Keratinocyte (primary cell): ENCODE measurements at regions not wholly inside any gene's neighbourhood (a gene's known extent, or its start where the extent isn't known, plus 50 kb on each side); places are given as distances from the start of the nearest gene placed in this dataset.
"Not testable (repeated sequence)": the region's sequence is repeated elsewhere in the genome, so short reads cannot be mapped to it uniquely, and the experiment has no call there.

Experiments used
- DNase-seq: peaks from one replicate; pipeline ENCODE4 v3.0.0-alpha.2; 2011; ENCODE audit warnings: low read depth, missing footprints, low spot score
- FAIRE-seq: peaks from 2 replicates; lab custom pipeline; 2011; peaks lifted over from hg19 to GRCh38; lab: Jason Lieb, UNC
- H2AFZ ChIP-seq: 2 replicates; pipeline ENCODE4 v1.6.0; 2012; ENCODE audit warnings: low read length, control low read depth, inconsistent platforms; ENCODE audit not compliant: control insufficient read depth
- H3K27ac ChIP-seq: 2 replicates; pipeline ENCODE4 v1.5.1; 2011; ENCODE audit warnings: low read length; ENCODE audit not compliant: control insufficient read depth, insufficient read depth
- H3K27me3 ChIP-seq: 3 replicates; pipeline ENCODE4 v1.6.0; 2011; ENCODE audit warnings: low read length; ENCODE audit not compliant: control insufficient read depth, insufficient read depth; ENCODE audit errors: extremely low read depth
- H3K36me3 ChIP-seq, 2 experiments: 2 replicates in 1 of 2; 3 replicates in 1 of 2; pipeline ENCODE4 v1.5.1; 2011; ENCODE audit warnings: low read length in 2 of 2, mild to moderate bottlenecking in 1 of 2; ENCODE audit not compliant: control insufficient read depth in 2 of 2, insufficient read depth in 2 of 2; ENCODE audit errors: extremely low read depth in 1 of 2
- H3K4me1 ChIP-seq: 3 replicates; pipeline ENCODE4 v1.5.1; 2011; ENCODE audit warnings: low read length; ENCODE audit not compliant: control insufficient read depth, insufficient read depth; ENCODE audit errors: extremely low read depth
- H3K4me2 ChIP-seq: 3 replicates; pipeline ENCODE4 v1.6.0; 2011; ENCODE audit warnings: low read depth, low read length; ENCODE audit not compliant: control insufficient read depth, insufficient read depth; ENCODE audit errors: extremely low read depth
- H3K4me3 ChIP-seq, 3 experiments: fragments of 200-600 bp in 1 of 3; sonication (generic) in 1 of 3; 2 replicates in 2 of 3; 3 replicates in 1 of 3; pipeline ENCODE4 v1.5.1; 2011 to 2016; ENCODE audit warnings: low read length in 3 of 3, mild to moderate bottlenecking in 3 of 3, control low read depth in 2 of 3, inconsistent platforms in 1 of 3, low read depth in 1 of 3, mixed read lengths in 1 of 3, mixed run types in 1 of 3, moderate library complexity in 1 of 3; ENCODE audit not compliant: control insufficient read depth in 2 of 3, insufficient read depth in 2 of 3; ENCODE audit errors: extremely low read depth in 1 of 3
- H3K79me2 ChIP-seq: 2 replicates; pipeline ENCODE4 v1.6.0; 2012; ENCODE audit warnings: low read length; ENCODE audit not compliant: control insufficient read depth, insufficient read depth
- H3K9ac ChIP-seq: 3 replicates; pipeline ENCODE4 v1.6.0; 2011; ENCODE audit warnings: low read length; ENCODE audit not compliant: control insufficient read depth, insufficient read depth; ENCODE audit errors: extremely low read depth
- H3K9me1 ChIP-seq: 3 replicates; pipeline ENCODE4 v1.6.0; 2011; ENCODE audit warnings: low read length; ENCODE audit not compliant: control insufficient read depth, insufficient read depth; ENCODE audit errors: extremely low read depth
- H3K9me3 ChIP-seq: 2 replicates; pipeline ENCODE4 v1.5.1; 2012; ENCODE audit warnings: low read depth, low read length; ENCODE audit not compliant: control insufficient read depth
- H4K20me1 ChIP-seq: 3 replicates; pipeline ENCODE4 v1.6.0; 2011; ENCODE audit warnings: low read length; ENCODE audit not compliant: control insufficient read depth, insufficient read depth; ENCODE audit errors: extremely low read depth
- CTCF ChIP-seq, 3 experiments: IDR thresholded peaks in 1 of 3; conservative IDR thresholded peaks in 1 of 3; optimal IDR thresholded peaks in 1 of 3; 2 replicates in 2 of 3; 3 replicates in 1 of 3; pipeline versions ENCODE3 to v1.5.1; 2011; ENCODE audit warnings: low read length in 3 of 3, mild to moderate bottlenecking in 3 of 3, moderate library complexity in 2 of 3, control low read depth in 1 of 3, inconsistent platforms in 1 of 3; ENCODE audit not compliant: insufficient read depth in 2 of 3; ENCODE audit errors: extremely low read depth in 1 of 3
- EZH2 ChIP-seq: IDR thresholded peaks from one replicate; pipeline ENCODE4 v1.6.1; 2012; ENCODE audit warnings: inconsistent platforms, mild to moderate bottlenecking, low read length, moderate library complexity
- dilution Hi-C: fragments of 300-500 bp; cut with MboI; formaldehyde crosslinking; loops from one replicate; pipeline ENCODE4 v1.7.0; 2020; ENCODE audit warnings: low sequenced_read_pairs; ENCODE audit not compliant: extremely low pct_ligation_motif_present

DNA sequence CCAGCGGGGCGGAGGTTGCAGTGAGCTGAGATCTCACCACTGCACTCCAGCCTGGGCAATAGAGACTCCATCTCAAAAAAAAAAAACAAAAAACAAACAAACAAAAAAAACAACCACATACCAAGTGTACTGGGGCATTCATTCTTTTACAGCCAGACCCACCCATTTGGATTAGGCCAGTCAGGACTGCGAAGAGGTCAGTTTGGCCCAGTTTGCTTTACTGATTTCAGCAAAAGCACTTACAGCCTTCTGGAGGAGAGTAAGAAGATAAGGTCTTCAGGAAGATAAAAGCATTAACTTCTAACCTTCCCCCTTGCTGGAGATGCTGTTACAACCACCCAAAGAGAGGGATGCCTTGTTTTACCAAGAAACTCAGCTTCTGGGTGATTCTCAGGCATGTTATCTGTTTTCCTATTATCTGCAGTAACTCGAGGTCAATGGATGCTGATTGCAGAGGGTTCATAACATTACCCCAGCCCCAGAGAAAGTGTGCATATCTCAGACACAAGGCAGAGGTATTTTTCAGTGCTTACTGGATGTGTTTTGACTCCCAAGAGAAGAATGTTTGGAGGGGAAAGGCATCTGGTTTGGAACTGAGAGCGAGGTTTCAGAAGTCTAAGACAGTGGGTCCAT lies 118.9 kb downstream of the RIN2 start:
- H3K27me3 ChIP-seq: no peaks in the 10 kb centered on the region
- peaks cover 5% of the 10 kb centered on the region for H3K9me3 ChIP-seq
- H3K4me2 ChIP-seq: no peak overlapping the region
- no peaks in the 10 kb centered on the region for H3K36me3 ChIP-seq
- FAIRE-seq: no peak
- no peak overlapping the region for H3K27ac ChIP-seq
- dilution Hi-C loops: no loop called here
- TF ChIP-seq CTCF (optimal IDR thresholded peaks at IDR 0.05 in 1 of 3, IDR thresholded peaks at IDR 0.05 in 1 of 3, conservative IDR thresholded peaks at IDR 0.05 in 1 of 3; ENCODE audit: extremely low read depth in 1 of 3, insufficient read depth in 2 of 3, low read length in 3 of 3): no peak
- no peak for TF ChIP-seq EZH2
- no peaks in the 10 kb centered on the region for H3K79me2 ChIP-seq
- no peaks in the 10 kb centered on the region for H3K9me1 ChIP-seq
- no peak for DNase-seq
- H3K4me1 ChIP-seq: peaks cover 8% of the 10 kb centered on the region
- H4K20me1 ChIP-seq: no peaks in the 10 kb centered on the region
- H3K4me3 ChIP-seq: no peak overlapping the region
- no peak overlapping the region for H3K9ac ChIP-seq
- no peak overlapping the region for H2AFZ ChIP-seq

GRCh38 chr20:19879874-19880255 lies 121.8 kb downstream of the RIN2 start:
- H3K36me3 ChIP-seq, H3K9ac ChIP-seq, FAIRE-seq, H3K4me3 ChIP-seq, H3K27ac ChIP-seq, H3K9me3 ChIP-seq, H3K4me2 ChIP-seq, DNase-seq, H3K9me1 ChIP-seq, H2AFZ ChIP-seq, dilution Hi-C loops, H4K20me1 ChIP-seq, H3K79me2 ChIP-seq, H3K27me3 ChIP-seq: not testable (repeated sequence)
- H3K4me1 ChIP-seq: peaks cover 15% of the 10 kb centered on the region
